Sigmoid colon (tissue), 4 donors: ENCODE measurements at regions not wholly inside any gene's neighbourhood (a gene's known extent, or its start where the extent isn't known, plus 50 kb on each side); places are given as distances from the start of the nearest gene placed in this dataset.

ENCODE experiments used
- CTCF ChIP-seq, 4 experiments: fragments of 450-650 bp in 3 of 4; fragments of 200-600 bp in 1 of 4; IDR thresholded peaks; one replicate each; pipeline ENCODE4 v1.5.1; 2016 to 2019; ENCODE audit warnings: antibody characterized with exemption in 4 of 4, mild to moderate bottlenecking in 3 of 4, moderate library complexity in 2 of 4
- EP300 ChIP-seq, 4 donors: sonication (generic); formaldehyde crosslinking; IDR thresholded peaks; one replicate each; pipeline ENCODE4 v1.6.1; 2017; ENCODE audit warnings: antibody characterized with exemption in 4 of 4
- POLR2AphosphoS5 ChIP-seq, 4 donors: sonication (generic); formaldehyde crosslinking; IDR thresholded peaks; one replicate each; pipeline ENCODE4 v1.6.1; 2017; ENCODE audit warnings: antibody characterized with exemption in 4 of 4

GRCh38 chr2:239554766-239555570 is 154.1 kb upstream of the HDAC4 start:
- TF ChIP-seq CTCF (IDR thresholded peaks at IDR 0.05) (no peak), EP300 (IDR thresholded peaks at IDR 0.05) (no peak), POLR2AphosphoS5 (IDR thresholded peaks at IDR 0.05) (no peak)
